WTC11 (cell line): ENCODE measurements at regions not wholly inside any gene's neighbourhood (a gene's known extent, or its start where the extent isn't known, plus 50 kb on each side); places are given as distances from the start of the nearest gene placed in this dataset.

Experiments
- CREB1 ChIP-seq: sonication (generic); formaldehyde crosslinking; IDR thresholded peaks from 2 replicates; pipeline ENCODE4 v1.8.0; 2023; ENCODE audit warnings: mild to moderate bottlenecking, missing genetic modification reagents
- CTCF ChIP-seq: fragments of 200-600 bp; IDR thresholded peaks from 2 replicates; pipeline ENCODE4 v1.8.0; 2022; ENCODE audit warnings: antibody characterized with exemption
- ETV6 ChIP-seq: sonication (generic); formaldehyde crosslinking; IDR thresholded peaks from 2 replicates; pipeline ENCODE4 v1.8.1; 2022; ENCODE audit warnings: mild to moderate bottlenecking, missing genetic modification reagents
- GRHL2 ChIP-seq: fragments of 250-450 bp; sonication (Bioruptor Pico); IDR thresholded peaks from 2 replicates; pipeline ENCODE4 v1.8.0; 2022; ENCODE audit warnings: mild to moderate bottlenecking, moderate library complexity; ENCODE audit not compliant: insufficient replicate concordance, severe bottlenecking
- PRDM15 ChIP-seq: sonication (generic); formaldehyde crosslinking; IDR thresholded peaks from 2 replicates; pipeline ENCODE4 v1.8.0; 2022; ENCODE audit warnings: missing genetic modification reagents
- SMAD3 ChIP-seq: sonication (generic); formaldehyde crosslinking; IDR thresholded peaks from 2 replicates; pipeline ENCODE4 v1.8.0; 2022; ENCODE audit warnings: missing genetic modification reagents, mild to moderate bottlenecking, borderline replicate concordance
- USF1 ChIP-seq: sonication (generic); formaldehyde crosslinking; IDR thresholded peaks from 2 replicates; pipeline ENCODE4 v1.8.0; 2022; ENCODE audit warnings: mild to moderate bottlenecking, missing genetic modification reagents
- USF2 ChIP-seq: sonication (generic); formaldehyde crosslinking; IDR thresholded peaks from 2 replicates; pipeline ENCODE4 v1.8.1; 2023; ENCODE audit warnings: mild to moderate bottlenecking, missing genetic modification reagents, moderate library complexity
- ZSCAN18 ChIP-seq: fragments of 250-450 bp; sonication (Bioruptor Pico); IDR thresholded peaks from 2 replicates; pipeline ENCODE4 v2.1.2; 2022; ENCODE audit warnings: mild to moderate bottlenecking, moderate library complexity

- no peak for TF ChIP-seq ZSCAN18 (CRISPR knock-in tag)
- TF ChIP-seq GRHL2 (CRISPR knock-in tag) = no peak
- TF ChIP-seq CREB1 = no peak
- no peak for TF ChIP-seq USF2 (CRISPR knock-in tag)
- no peak for TF ChIP-seq CTCF
- no peak for TF ChIP-seq USF1 (CRISPR knock-in tag)
- no peak for TF ChIP-seq ETV6
- no peak for TF ChIP-seq SMAD3
- no peak for TF ChIP-seq PRDM15 (CRISPR knock-in tag)
These were observed 157.7 kb downstream of the CEP120 start for GRCh38 chr5:123265551-123265950.
